ENCODE measurements at regions not wholly inside any gene's neighbourhood (a gene's known extent, or its start where the extent isn't known, plus 50 kb on each side); places are given as distances from the start of the nearest gene placed in this dataset.

- Histone ChIP-seq H3K27me3 (no peaks in the 10 kb centered on the region), H3K36me3 (no peaks in the 10 kb centered on the region), H3K9me3 (ENCODE audit: low read depth) (no peaks in the 10 kb centered on the region), H3K27ac (no peak overlapping the region), H3K4me3 (no peak overlapping the region), H3K4me1 (ENCODE audit: low read depth) (no peaks in the 10 kb centered on the region)
- peak in 1 of 2 donors; percentile 4 for DNase-seq (ENCODE audit: low read depth in 1 of 2, low spot score in 1 of 2)
- TF ChIP-seq CTCF (IDR thresholded peaks at IDR 0.05; ENCODE audit: low read depth, low read length) = no peak
These were observed 222.9 kb upstream of the NDN start for GRCh38 chr15:23910030-23910429.

DNA sequence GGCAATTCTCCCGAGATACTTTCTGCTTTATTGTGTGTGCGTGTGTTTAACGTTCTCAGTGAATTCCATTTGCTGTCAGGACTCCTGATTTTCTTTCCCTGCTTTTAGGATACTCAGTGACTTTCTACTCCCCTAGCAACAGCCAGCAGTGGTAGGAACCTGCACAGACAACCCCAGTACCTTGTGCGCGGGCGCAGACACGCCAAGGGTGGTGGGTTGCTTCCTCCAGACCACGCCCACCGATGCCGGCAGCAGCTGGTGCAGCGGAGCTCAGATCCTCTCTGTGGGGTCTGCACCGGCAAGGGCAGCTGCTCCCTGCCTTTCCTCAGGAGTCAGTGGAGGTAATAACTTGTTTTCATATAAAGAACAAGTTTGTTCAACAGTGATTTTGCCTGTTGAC is 225.1 kb upstream of the NDN start:
- Histone ChIP-seq H3K27ac (no peak overlapping the region), H3K4me3 (peak overlapping the region; percentile 10), H3K9me3 (ENCODE audit: low read depth) (no peaks in the 10 kb centered on the region), H3K27me3 (no peaks in the 10 kb centered on the region), H3K36me3 (no peaks in the 10 kb centered on the region), H3K4me1 (ENCODE audit: low read depth) (no peaks in the 10 kb centered on the region)
- TF ChIP-seq CTCF (IDR thresholded peaks at IDR 0.05; ENCODE audit: low read depth, low read length) = no peak
- DNase-seq (ENCODE audit: low read depth in 1 of 2, low spot score in 1 of 2) = peak in 1 of 2 donors; percentile 45

DNA sequence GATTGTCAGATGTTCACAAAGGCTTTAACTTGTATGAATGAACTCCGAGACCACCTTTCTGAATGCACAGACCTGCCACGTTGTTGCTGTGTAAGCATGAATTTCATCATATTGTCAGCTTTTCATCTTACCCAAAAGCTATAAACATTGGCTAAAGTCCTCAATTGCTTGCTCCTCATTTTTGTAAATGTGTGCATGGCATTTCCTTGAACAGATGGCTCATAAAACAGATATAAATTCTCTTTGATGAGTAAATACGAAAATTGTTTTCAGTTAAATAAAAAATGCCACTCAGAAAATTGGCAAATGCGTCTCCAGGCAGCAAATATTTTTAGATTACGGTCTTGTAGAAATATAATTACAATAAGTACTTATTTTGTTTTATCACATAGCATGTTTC is 226.0 kb upstream of the NDN start:
- Histone ChIP-seq H3K4me3 (no peak overlapping the region), H3K36me3 (no peaks in the 10 kb centered on the region), H3K9me3 (ENCODE audit: low read depth) (no peaks in the 10 kb centered on the region), H3K27me3 (no peaks in the 10 kb centered on the region), H3K27ac (no peak overlapping the region), H3K4me1 (ENCODE audit: low read depth) (no peaks in the 10 kb centered on the region)
- TF ChIP-seq CTCF (IDR thresholded peaks at IDR 0.05; ENCODE audit: low read depth, low read length) = no peak
- no peak for DNase-seq (ENCODE audit: low read depth in 1 of 2, low spot score in 1 of 2)

DNA sequence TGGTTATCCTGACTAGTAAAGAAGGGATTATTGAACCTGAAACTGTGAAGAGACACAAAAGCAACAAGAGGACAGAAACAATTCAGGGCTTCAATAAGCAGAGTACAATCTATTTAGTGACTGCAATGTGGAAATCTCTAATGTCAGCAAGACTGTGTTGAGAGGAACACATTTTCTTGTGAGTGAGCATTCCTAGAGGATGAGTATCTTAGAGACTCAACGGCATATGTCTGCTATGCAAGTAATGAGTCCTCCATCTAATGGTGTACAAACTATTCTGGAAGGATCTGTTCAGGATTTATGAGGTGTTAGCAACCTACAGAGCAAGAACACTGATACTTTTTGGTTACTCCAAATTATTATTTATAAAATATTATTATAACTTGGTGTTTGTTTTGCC is 226.5 kb upstream of the NDN start:
- no peak overlapping the region for H3K27ac ChIP-seq
- H3K4me1 ChIP-seq (ENCODE audit: low read depth) = no peaks in the 10 kb centered on the region
- no peaks in the 10 kb centered on the region for H3K9me3 ChIP-seq (ENCODE audit: low read depth)
- H3K4me3 ChIP-seq = no peak overlapping the region
- no peaks in the 10 kb centered on the region for H3K27me3 ChIP-seq
- no peaks in the 10 kb centered on the region for H3K36me3 ChIP-seq
- TF ChIP-seq CTCF (IDR thresholded peaks at IDR 0.05; ENCODE audit: low read depth, low read length) = no peak
- DNase-seq (ENCODE audit: low read depth in 1 of 2, low spot score in 1 of 2) = no peak

GRCh38 chr15:23924686-23925085 is 237.6 kb upstream of the NDN start:
- no peaks in the 10 kb centered on the region for H3K27me3 ChIP-seq

More at GRCh38 chr15:23924686-23925085, 237.6 kb upstream of the NDN start:
- Histone ChIP-seq H3K27ac (no peak overlapping the region), H3K9me3 (ENCODE audit: low read depth) (no peaks in the 10 kb centered on the region), H3K4me3 (no peak overlapping the region), H3K4me1 (ENCODE audit: low read depth) (no peaks in the 10 kb centered on the region), H3K36me3 (no peaks in the 10 kb centered on the region)
- DNase-seq (ENCODE audit: low read depth in 1 of 2, low spot score in 1 of 2) = no peak
- TF ChIP-seq CTCF (IDR thresholded peaks at IDR 0.05; ENCODE audit: low read depth, low read length) = no peak
